Neural progenitor cell (in vitro differentiated cells): ENCODE measurements at regions not wholly inside any gene's neighbourhood (a gene's known extent, or its start where the extent isn't known, plus 50 kb on each side); places are given as distances from the start of the nearest gene placed in this dataset.

Source experiments
- CTCF ChIP-seq: fragments of 200-600 bp; sonication (generic); IDR thresholded peaks from 2 replicates; pipeline ENCODE4 v1.5.1; 2017; ENCODE audit warnings: antibody characterized with exemption, mild to moderate bottlenecking
- EZH2 ChIP-seq: fragments of 200-600 bp; sonication (generic); IDR thresholded peaks from 2 replicates; pipeline ENCODE4 v1.6.1; 2017; ENCODE audit warnings: antibody characterized with exemption, mild to moderate bottlenecking, moderate library complexity
- EZH2phosphoT487 ChIP-seq: fragments of 200-600 bp; sonication (generic); IDR thresholded peaks from 2 replicates; pipeline ENCODE4 v1.6.1; 2017; ENCODE audit warnings: antibody characterized with exemption

GRCh38 chr12:124426594-124427555, 132.0 kb downstream of the RFLNA start:
- no peak for TF ChIP-seq CTCF
- TF ChIP-seq EZH2, result no peak
- TF ChIP-seq EZH2phosphoT487, result no peak
